HG03354 (cell line): ENCODE measurements at regions not wholly inside any gene's neighbourhood (a gene's known extent, or its start where the extent isn't known, plus 50 kb on each side); places are given as distances from the start of the nearest gene placed in this dataset.
"Not testable (repeated sequence)": the region's sequence is repeated elsewhere in the genome, so short reads cannot be mapped to it uniquely, and the experiment has no call there.

Experiments
- ATAC-seq: cut with Tn5 transposase; IDR thresholded peaks from one replicate; pipeline ENCODE4 v1.9.1; 2021; ENCODE audit warnings: mild to moderate bottlenecking; ENCODE audit not compliant: unreplicated experiment, poor library complexity, severe bottlenecking

DNA sequence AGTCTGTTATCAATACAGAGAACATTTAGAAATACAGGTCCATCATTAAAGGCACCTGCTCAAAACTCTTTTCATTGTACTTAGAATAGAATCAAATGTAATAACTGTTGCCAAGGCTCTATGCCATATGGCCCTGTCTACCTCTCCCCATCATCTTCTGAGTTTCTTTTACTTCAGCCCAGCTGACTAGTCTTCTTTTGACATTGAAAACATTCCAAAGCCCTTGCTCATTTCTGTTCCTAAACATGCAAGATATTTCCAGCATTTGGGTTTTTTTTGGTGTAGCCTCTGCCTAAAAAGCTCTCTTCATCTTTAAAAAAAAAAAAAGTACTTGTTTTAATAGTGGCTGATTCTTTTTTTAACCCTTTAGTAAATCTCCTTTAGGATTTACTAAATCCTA is 165.5 kb upstream of the SMIM30 start:
- ATAC-seq: no peak

DNA sequence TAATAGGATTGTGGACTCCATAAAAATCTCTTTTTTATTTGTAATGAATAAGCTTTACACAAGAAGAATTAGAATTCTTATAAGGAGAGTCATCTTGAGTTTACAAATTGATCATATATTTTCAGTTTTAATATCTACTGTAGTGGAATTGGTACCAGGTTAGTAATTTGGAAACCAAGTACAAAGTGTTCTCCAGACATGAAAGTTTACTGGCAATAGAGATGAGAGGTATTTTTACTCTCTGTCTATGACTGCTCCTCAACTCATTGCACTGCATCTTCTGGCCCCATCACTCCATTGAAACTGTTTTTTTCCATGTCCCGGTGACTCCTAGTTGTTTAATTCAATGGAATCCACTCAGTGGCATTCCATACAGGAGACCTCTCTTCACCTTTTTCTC is 164.5 kb upstream of the SMIM30 start:
- ATAC-seq: no peak

- no peak for ATAC-seq
These were observed 162.9 kb upstream of the SMIM30 start for GRCh38 chr7:113281223-113281622.

DNA sequence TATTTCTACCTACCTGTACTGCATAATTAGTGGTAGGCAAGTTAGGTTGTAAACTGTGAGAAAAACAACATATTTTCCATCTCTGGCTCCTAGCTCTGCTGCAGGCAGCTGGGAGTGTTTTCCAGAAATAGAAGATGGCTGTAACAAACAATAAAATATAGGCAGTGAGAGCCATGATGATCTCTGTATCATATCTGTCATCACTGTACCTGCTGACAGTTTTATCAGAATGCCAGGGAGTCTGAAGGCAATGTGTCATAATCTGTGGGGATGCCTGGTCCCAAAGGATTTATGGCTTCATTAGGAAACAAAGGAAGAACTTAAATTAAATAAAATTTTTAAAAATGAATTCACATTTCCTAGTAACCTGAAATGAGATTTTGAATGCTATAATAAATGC is 160.9 kb upstream of the SMIM30 start:
- ATAC-seq: no peak

DNA sequence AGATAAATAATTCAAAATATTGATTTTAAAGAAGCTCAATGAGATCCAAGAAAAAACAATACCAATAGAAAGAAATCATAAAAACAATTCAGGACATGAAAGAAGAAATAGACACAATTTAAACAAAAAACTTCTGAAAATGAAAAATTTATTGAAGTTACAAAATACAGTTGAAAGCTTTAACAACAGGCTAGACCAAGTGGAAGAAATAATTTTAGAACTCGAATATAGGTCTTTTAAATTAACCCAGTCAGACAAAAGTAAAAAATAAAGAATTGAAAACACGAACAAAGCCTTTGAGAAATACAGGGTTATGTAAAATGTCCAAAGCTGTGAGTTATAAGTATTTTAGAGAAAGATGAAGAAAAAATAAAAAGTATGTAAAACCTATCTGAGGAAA is 152.4 kb upstream of the SMIM30 start:
- no peak for ATAC-seq

- not testable (repeated sequence) for ATAC-seq
These were observed 151.2 kb upstream of the SMIM30 start for GRCh38 chr7:113269592-113269991.

DNA sequence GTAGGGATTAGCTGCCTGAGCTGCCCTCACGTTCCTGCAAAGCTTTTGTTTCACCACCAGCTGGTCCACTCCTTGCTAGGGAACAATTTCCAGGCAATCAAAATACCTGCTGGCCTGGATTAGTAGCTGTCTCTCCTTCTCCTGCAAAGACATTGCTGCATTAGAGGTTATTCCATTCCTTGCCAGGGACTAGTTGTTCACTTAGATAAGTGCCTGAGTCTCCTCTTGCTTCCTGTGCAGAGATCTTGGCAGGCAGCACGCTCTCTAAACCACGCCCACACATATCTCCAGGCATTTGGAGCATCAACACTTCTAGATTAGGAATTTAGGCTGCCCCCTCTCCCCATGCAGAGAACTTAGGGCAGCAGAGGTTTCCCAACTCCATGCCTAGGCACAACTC is 150.4 kb upstream of the SMIM30 start:
- ATAC-seq: no peak

- ATAC-seq: no peak
These were observed 149.5 kb upstream of the SMIM30 start for GRCh38 chr7:113267885-113268284.

GRCh38 chr7:113267271-113267670 is 148.9 kb upstream of the SMIM30 start:
- ATAC-seq: peak; percentile 85

GRCh38 chr7:113263749-113264148 is 145.4 kb upstream of the SMIM30 start:
- no peak for ATAC-seq

DNA sequence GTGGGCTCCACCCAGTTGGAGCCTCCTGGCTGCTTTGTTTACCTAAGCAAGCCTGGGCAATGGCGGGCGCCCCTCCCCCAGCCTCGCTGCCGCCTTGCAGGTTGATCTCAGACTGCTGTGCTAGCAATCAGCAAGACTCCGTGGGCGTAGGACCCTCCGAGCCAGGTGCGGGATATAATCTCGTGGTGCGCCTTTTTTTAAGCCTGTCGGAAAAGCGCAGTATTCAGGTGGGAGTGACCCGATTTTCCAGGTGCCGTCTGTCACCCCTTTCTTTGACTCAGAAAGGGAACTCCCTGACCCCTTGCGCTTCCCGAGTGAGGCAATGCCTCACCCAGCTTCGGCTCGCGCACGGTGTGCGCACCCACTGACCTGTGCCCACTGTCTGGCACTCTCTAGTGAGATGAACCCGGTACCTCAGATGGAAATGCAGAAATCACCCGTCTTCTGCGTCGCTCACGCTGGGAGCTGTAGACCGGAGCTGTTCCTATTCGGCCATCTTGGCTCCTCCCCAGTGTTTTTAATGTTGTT is 144.9 kb upstream of the SMIM30 start:
- not testable (repeated sequence) for ATAC-seq

DNA sequence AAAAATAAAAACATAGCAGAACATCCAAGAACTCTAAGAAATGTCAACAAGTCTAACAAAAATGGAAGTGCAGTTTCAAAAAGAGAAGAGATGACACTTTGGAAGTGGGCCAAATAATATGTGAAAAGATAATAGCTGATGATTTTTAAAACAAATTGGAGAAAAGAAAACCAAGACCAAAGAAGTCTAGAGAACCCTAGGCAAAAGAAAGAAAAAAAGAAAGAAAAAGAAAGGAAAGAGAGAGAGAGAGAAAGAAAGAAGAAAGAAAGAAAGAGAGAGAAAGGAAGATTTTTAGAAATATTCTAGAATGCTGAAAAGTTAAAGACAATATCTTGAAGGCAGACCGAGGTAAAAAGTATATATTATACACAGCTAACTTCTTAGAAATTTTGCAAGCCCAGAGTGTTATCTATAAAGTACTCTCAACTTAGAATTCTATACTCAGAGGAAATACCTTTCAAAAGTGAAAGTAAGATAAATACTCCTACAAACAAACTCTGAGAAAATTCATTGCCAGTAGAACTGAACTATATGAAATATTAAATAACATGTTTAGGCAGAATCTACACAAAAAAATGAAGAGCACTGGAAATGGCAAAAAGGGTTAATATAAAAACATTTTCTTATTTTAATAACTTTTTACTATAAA is 138.7 kb upstream of the SMIM30 start:
- no peak for ATAC-seq

GRCh38 chr7:113247198-113247597 is 128.8 kb upstream of the SMIM30 start:
- no peak for ATAC-seq

DNA sequence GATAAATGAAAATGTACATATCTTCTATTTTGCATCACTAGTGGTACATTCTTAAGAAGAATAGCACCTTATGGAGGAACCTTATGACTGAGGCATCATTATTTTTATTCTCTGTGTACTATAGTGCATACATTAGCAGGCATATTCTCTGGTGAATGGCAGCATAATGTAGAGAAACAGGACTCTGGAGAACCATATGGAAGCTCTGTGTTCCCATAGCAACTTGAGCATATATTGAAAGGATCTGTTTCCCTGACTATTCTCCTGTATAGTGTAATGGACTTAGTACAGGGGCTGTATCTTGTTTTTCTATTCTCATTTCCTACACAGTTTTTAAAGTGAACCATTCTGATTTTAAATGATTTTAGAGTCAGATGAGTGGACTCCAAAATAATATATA is 128.4 kb upstream of the SMIM30 start:
- no peak for ATAC-seq

- ATAC-seq: no peak
These were observed 114.5 kb upstream of the SMIM30 start for GRCh38 chr7:113232885-113233284.

DNA sequence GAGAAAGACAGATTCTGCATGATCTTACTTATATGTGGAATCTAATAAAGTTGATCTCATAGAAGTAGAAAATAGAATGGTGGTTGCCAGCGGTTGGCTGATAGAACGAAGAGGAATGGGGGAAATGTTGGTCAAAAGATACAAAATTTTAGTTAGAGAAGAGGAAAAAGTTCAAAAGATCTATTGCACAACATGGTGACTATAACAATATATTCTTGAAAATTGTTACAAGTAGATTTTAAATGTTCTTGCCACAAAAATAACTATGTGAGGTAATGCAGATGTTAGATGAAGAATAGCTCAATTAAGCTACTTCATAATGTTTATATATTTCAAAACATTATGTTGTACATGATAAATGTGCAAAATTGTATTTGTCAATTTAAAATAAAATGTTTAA is 112.3 kb upstream of the SMIM30 start:
- no peak for ATAC-seq

- ATAC-seq: no peak
These were observed 99.0 kb upstream of the SMIM30 start for GRCh38 chr7:113217314-113217713.

- no peak for ATAC-seq
These were observed 97.7 kb upstream of the SMIM30 start for GRCh38 chr7:113216038-113216437.

GRCh38 chr7:113209449-113210203 is 91.3 kb upstream of the SMIM30 start:
- no peak for ATAC-seq

- ATAC-seq: no peak
These were observed 89.6 kb upstream of the SMIM30 start for GRCh38 chr7:113207931-113208330.

- ATAC-seq: no peak
These were observed 89.1 kb upstream of the SMIM30 start for GRCh38 chr7:113207441-113207840.
